ENCODE measurements at regions not wholly inside any gene's neighbourhood (a gene's known extent, or its start where the extent isn't known, plus 50 kb on each side); places are given as distances from the start of the nearest gene placed in this dataset.
"Not testable (repeated sequence)": the region's sequence is repeated elsewhere in the genome, so short reads cannot be mapped to it uniquely, and the experiment has no call there.

GRCh38 chr1:148245843-148246242 is 93.8 kb upstream of the NBPF11 start:
- not testable (repeated sequence) for TF ChIP-seq EZH2 (IDR thresholded peaks at IDR 0.05; ENCODE audit: borderline replicate concordance, low read depth, low read length, severe bottlenecking)
- TF ChIP-seq, protein P1, sequence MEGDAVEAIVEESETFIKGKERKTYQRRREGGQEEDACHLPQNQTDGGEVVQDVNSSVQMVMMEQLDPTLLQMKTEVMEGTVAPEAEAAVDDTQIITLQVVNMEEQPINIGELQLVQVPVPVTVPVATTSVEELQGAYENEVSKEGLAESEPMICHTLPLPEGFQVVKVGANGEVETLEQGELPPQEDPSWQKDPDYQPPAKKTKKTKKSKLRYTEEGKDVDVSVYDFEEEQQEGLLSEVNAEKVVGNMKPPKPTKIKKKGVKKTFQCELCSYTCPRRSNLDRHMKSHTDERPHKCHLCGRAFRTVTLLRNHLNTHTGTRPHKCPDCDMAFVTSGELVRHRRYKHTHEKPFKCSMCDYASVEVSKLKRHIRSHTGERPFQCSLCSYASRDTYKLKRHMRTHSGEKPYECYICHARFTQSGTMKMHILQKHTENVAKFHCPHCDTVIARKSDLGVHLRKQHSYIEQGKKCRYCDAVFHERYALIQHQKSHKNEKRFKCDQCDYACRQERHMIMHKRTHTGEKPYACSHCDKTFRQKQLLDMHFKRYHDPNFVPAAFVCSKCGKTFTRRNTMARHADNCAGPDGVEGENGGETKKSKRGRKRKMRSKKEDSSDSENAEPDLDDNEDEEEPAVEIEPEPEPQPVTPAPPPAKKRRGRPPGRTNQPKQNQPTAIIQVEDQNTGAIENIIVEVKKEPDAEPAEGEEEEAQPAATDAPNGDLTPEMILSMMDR (IDR thresholded peaks at IDR 0.05; ENCODE audit: borderline replicate concordance, extremely low read depth, low read length, poor library complexity, severe bottlenecking), result not testable (repeated sequence)
